Memory B cell (primary cell): ENCODE measurements at regions not wholly inside any gene's neighbourhood (a gene's known extent, or its start where the extent isn't known, plus 50 kb on each side); places are given as distances from the start of the nearest gene placed in this dataset.

Experiments used
- ATAC-seq: fragments of 150-1000 bp; cut with Tn5 transposase; 2 replicates; pipeline ENCODE4 v1.10.0; 2021; ENCODE audit warnings: low read depth, mild to moderate bottlenecking, moderate library complexity
- DNase-seq, 2 donors: peaks; one replicate each; pipeline ENCODE4 v3.0.0; 2022; ENCODE audit warnings: low spot score in 2 of 2
- H3K27ac Mint-ChIP-seq: one replicate; pipeline ENCODE4 v1.8.0; 2022; ENCODE audit warnings: mild to moderate bottlenecking, moderate library complexity, mixed read lengths
- H3K27me3 Mint-ChIP-seq: one replicate; pipeline ENCODE4 v1.8.0; 2022; ENCODE audit warnings: mixed read lengths
- H3K36me3 Mint-ChIP-seq: one replicate; pipeline ENCODE4 v1.8.0; 2022; ENCODE audit warnings: mild to moderate bottlenecking, mixed read lengths
- H3K4me1 Mint-ChIP-seq: one replicate; pipeline ENCODE4 v1.8.0; 2022; ENCODE audit warnings: mixed read lengths
- H3K4me3 Mint-ChIP-seq: one replicate; pipeline ENCODE4 v1.8.0; 2022; ENCODE audit warnings: mild to moderate bottlenecking, moderate library complexity, mixed read lengths
- H3K9me3 Mint-ChIP-seq: one replicate; pipeline ENCODE4 v1.8.0; 2022; ENCODE audit warnings: mixed read lengths

DNA sequence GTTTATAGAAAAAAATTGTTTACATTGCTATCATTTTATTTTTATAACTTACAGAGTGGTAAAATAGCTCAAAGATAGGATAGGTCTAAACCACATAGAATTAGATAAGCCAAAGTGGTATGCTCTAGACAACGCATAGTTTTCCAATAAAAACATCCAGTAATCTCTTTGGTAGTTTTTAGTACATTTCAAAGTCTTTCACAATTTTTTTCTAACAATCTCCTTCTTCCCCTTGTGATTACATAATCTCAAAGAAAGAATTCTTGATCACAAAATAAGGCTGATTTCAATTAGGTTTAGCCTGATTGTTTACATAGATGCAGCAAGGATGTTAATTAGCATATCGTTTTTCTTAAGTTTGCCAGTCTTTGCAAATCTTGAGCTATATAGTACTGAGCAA is 460.0 kb downstream of the FUT8 start:
- H3K4me3 Mint-ChIP-seq = no peak overlapping the region
- H3K27ac Mint-ChIP-seq = no peak overlapping the region
- no peaks in the 10 kb centered on the region for H3K27me3 Mint-ChIP-seq
- DNase-seq = no peak
- no peaks in the 10 kb centered on the region for H3K4me1 Mint-ChIP-seq
- H3K36me3 Mint-ChIP-seq = no peaks in the 10 kb centered on the region
- no peak for ATAC-seq
- H3K9me3 Mint-ChIP-seq = no peaks in the 10 kb centered on the region

DNA sequence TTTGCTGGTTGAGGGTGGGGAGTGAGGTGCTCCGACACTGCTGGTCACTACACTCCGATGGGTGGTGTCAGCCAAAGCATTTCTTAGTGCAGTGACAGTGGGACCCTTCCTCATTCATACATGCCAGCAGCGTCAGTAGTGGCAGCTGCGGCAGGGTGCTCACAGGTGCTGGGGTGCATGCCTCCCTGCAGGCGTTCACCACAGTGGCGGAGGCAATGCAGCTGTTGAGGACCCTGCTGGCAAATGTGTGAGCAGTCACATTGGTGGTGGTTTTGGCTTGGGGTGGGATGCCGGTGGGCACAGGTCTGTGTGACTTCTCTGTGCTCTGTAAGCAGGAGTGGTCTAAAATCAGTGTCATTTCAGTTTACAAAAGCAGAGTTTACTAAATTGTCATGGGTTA is 464.6 kb downstream of the FUT8 start:
- no peaks in the 10 kb centered on the region for H3K27me3 Mint-ChIP-seq
- ATAC-seq (no peak), DNase-seq (no peak)
- no peaks in the 10 kb centered on the region for H3K36me3 Mint-ChIP-seq
- H3K27ac Mint-ChIP-seq = no peak overlapping the region
- H3K4me1 Mint-ChIP-seq = no peaks in the 10 kb centered on the region
- H3K4me3 Mint-ChIP-seq = no peak overlapping the region
- no peaks in the 10 kb centered on the region for H3K9me3 Mint-ChIP-seq

- Mint-ChIP-seq H3K9me3 (no peaks in the 10 kb centered on the region), H3K4me3 (no peak overlapping the region), H3K4me1 (no peaks in the 10 kb centered on the region), H3K36me3 (no peaks in the 10 kb centered on the region), H3K27me3 (no peaks in the 10 kb centered on the region), H3K27ac (no peak overlapping the region)
- ATAC-seq = no peak
- DNase-seq = no peak
Measured at GRCh38 chr14:65877624-65878023, 465.1 kb downstream of the FUT8 start.

DNA sequence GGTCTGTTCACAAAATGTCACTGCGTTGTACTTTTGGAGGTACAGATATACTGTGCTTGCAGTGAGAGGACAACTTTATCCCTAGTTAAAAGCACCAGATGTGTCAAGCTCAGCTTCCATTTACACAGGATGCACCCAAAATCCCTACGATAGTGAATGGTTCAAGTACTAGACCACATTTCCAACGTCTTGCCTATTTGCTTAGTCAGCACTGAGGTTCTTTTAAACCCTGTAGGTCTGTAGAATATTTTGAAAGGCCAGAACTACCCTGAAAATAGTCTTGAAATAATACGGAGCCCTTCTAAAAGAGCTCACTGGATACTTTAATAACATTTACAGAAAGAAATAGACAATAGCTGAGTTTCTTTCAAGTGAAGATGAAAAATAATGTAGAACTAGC is 466.1 kb downstream of the FUT8 start:
- DNase-seq (no peak), ATAC-seq (no peak)
- Mint-ChIP-seq H3K27me3 (peaks cover 2% of the 10 kb centered on the region), H3K4me1 (no peaks in the 10 kb centered on the region), H3K9me3 (peaks cover 2% of the 10 kb centered on the region), H3K36me3 (no peaks in the 10 kb centered on the region), H3K4me3 (no peak overlapping the region), H3K27ac (no peak overlapping the region)

- H3K9me3 Mint-ChIP-seq = peaks cover 4% of the 10 kb centered on the region
- ATAC-seq (no peak), DNase-seq (no peak)
- H3K4me3 Mint-ChIP-seq = no peak overlapping the region
- peaks cover 2% of the 10 kb centered on the region for H3K36me3 Mint-ChIP-seq
- H3K27me3 Mint-ChIP-seq = peaks cover 4% of the 10 kb centered on the region
- no peak overlapping the region for H3K27ac Mint-ChIP-seq
- H3K4me1 Mint-ChIP-seq = no peaks in the 10 kb centered on the region
Measured at GRCh38 chr14:65879248-65880009, 466.9 kb downstream of the FUT8 start.

DNA sequence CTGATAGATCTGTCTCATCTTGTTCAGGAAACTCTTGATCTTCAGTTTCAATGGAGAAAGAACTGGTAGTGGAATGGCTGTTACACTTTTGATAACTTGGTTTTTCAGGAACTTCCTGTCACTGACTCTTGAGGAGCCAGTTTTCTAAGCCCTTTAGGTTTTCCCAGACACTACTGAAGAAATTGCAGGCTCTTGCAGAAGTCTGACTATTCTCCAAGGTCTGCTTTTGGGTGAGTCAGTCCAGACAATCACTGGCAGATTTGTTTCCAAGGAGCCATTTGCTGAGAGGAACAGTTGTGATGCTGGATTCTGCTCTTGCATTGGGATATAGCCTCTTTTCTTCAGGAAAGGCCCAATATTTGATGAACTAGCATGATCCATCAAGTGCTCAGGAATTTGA is 468.0 kb downstream of the FUT8 start:
- H3K4me1 Mint-ChIP-seq = no peaks in the 10 kb centered on the region
- no peak overlapping the region for H3K27ac Mint-ChIP-seq
- peaks cover 4% of the 10 kb centered on the region for H3K9me3 Mint-ChIP-seq
- H3K27me3 Mint-ChIP-seq = peaks cover 4% of the 10 kb centered on the region
- H3K36me3 Mint-ChIP-seq = peaks cover 2% of the 10 kb centered on the region
- DNase-seq (no peak), ATAC-seq (no peak)
- no peak overlapping the region for H3K4me3 Mint-ChIP-seq

DNA sequence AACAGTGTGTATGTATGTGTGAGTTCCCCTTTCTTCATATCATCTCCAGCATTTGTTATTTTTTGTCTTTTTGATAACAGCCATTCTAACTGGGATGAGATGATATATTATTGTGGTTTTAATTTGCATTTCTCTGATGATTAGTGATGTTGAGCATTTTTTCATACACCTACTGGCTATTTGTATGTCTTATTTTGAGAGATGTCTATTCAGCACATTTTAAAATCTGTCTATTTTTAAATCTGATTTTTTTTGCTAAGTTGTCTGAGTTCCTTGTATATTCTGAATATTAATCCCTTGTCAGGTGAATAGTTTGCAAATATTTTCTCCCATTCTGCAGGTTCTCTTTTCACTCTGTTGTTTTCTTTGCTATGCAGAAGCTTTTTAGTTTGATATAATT is 469.1 kb downstream of the FUT8 start:
- H3K36me3 Mint-ChIP-seq = peaks cover 2% of the 10 kb centered on the region
- no peak overlapping the region for H3K27ac Mint-ChIP-seq
- no peak for ATAC-seq

GRCh38 chr14:65888677-65889076 is 476.1 kb downstream of the FUT8 start:
- DNase-seq = no peak
- no peak overlapping the region for H3K4me3 Mint-ChIP-seq
- H3K36me3 Mint-ChIP-seq = peaks cover 2% of the 10 kb centered on the region
- peaks cover 2% of the 10 kb centered on the region for H3K4me1 Mint-ChIP-seq
- H3K9me3 Mint-ChIP-seq = peaks cover 2% of the 10 kb centered on the region
- no peak overlapping the region for H3K27ac Mint-ChIP-seq
- peaks cover 17% of the 10 kb centered on the region for H3K27me3 Mint-ChIP-seq
- no peak for ATAC-seq

More for the DNA sequence above, 469.1 kb downstream of the FUT8 start:
- Mint-ChIP-seq H3K4me1 (no peaks in the 10 kb centered on the region), H3K9me3 (peaks cover 4% of the 10 kb centered on the region), H3K4me3 (no peak overlapping the region), H3K27me3 (peaks cover 6% of the 10 kb centered on the region)
- DNase-seq = no peak

DNA sequence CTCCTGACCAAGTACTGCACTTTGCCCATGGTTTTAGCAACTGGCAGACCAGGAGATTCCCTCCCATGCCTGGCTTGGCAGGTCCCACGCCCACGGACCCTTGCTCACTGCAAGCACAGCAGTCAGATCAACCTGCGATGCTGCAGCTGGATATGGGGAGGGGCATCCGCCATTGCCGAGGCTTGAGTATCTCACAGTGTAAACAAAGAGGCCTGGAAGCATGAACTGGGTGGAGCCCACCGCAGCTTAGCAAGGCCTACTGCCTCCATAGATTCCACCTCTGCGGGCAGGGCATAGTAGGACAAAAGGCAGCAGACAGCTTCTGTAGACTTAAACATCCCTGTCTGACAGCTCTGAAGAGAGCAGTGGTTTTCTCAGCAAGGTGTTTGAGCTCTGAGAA is 479.8 kb downstream of the FUT8 start:
- H3K27ac Mint-ChIP-seq = no peak overlapping the region
- peaks cover 8% of the 10 kb centered on the region for H3K9me3 Mint-ChIP-seq
- ATAC-seq = no peak
- H3K4me1 Mint-ChIP-seq = peaks cover 2% of the 10 kb centered on the region
- H3K36me3 Mint-ChIP-seq = peaks cover 2% of the 10 kb centered on the region
- no peak for DNase-seq
- H3K27me3 Mint-ChIP-seq = peaks cover 17% of the 10 kb centered on the region
- H3K4me3 Mint-ChIP-seq = no peak overlapping the region

- H3K27me3 Mint-ChIP-seq = peaks cover 6% of the 10 kb centered on the region
- no peak overlapping the region for H3K27ac Mint-ChIP-seq
- no peaks in the 10 kb centered on the region for H3K4me1 Mint-ChIP-seq
Measured at GRCh38 chr14:65900164-65900563, 487.6 kb downstream of the FUT8 start.

GRCh38 chr14:65901595-65901994 is 489.1 kb downstream of the FUT8 start:
- H3K36me3 Mint-ChIP-seq = peaks cover 3% of the 10 kb centered on the region
- no peaks in the 10 kb centered on the region for H3K4me1 Mint-ChIP-seq
- H3K4me3 Mint-ChIP-seq = no peak overlapping the region
- H3K27ac Mint-ChIP-seq = no peak overlapping the region
- H3K27me3 Mint-ChIP-seq = peaks cover 4% of the 10 kb centered on the region
- ATAC-seq (no peak), DNase-seq (no peak)
- H3K9me3 Mint-ChIP-seq = peaks cover 12% of the 10 kb centered on the region

More at GRCh38 chr14:65900164-65900563, 487.6 kb downstream of the FUT8 start:
- peaks cover 15% of the 10 kb centered on the region for H3K9me3 Mint-ChIP-seq
- DNase-seq (no peak), ATAC-seq (no peak)
- H3K36me3 Mint-ChIP-seq = peaks cover 5% of the 10 kb centered on the region
- H3K4me3 Mint-ChIP-seq = no peak overlapping the region

DNA sequence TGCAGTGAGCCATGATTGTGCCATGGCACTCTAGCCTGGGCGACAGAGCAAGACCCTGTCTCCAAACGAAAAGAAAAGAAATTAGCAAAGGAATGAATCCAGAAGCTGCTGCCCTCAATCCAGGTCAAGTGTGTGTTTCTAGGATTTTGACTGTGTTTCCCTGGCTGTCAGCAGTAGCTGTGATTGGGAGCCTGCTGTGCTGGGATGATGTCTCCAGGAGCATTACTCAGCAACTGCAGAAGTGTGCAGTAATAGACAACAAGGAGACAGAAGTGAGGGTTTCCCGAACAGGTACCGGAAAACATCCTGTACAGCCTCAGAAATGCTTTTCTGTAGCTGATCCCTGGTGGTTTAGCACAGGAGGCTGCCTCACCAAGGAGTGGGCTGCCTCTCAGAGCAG is 492.5 kb downstream of the FUT8 start:
- H3K36me3 Mint-ChIP-seq = peaks cover 3% of the 10 kb centered on the region
- ATAC-seq = no peak
- no peak overlapping the region for H3K4me3 Mint-ChIP-seq

DNA sequence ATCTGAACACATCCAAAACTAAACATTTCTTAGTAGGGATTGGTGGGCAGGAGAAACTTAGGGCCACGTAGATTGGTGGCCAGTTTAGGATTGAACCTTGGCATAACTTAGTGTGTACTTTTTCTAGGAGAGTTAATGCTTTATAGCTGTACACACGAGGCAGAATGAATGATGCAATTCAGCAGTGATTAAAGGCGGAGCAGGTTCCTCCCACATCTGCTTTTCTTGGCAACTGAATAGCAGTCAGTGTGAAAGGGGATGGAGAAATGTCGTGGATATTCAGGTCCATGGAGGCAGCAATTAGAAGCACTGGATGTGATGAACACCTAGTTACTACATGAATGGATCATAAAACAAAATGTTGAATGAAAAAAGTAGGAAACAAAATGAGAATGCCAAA is 493.8 kb downstream of the FUT8 start:
- Mint-ChIP-seq H3K27me3 (peaks cover 7% of the 10 kb centered on the region), H3K9me3 (peaks cover 3% of the 10 kb centered on the region), H3K36me3 (no peaks in the 10 kb centered on the region), H3K4me1 (peaks cover 6% of the 10 kb centered on the region), H3K27ac (no peak overlapping the region), H3K4me3 (no peak overlapping the region)
- DNase-seq (no peak), ATAC-seq (no peak)

More for the DNA sequence above, 492.5 kb downstream of the FUT8 start:
- Mint-ChIP-seq H3K27ac (no peak overlapping the region), H3K9me3 (peaks cover 9% of the 10 kb centered on the region), H3K4me1 (peaks cover 6% of the 10 kb centered on the region), H3K27me3 (peaks cover 10% of the 10 kb centered on the region)
- no peak for DNase-seq

GRCh38 chr14:65906948-65907347 is 494.4 kb downstream of the FUT8 start:
- Mint-ChIP-seq H3K27me3 (peaks cover 7% of the 10 kb centered on the region), H3K4me3 (no peak overlapping the region), H3K4me1 (peaks cover 6% of the 10 kb centered on the region), H3K36me3 (no peaks in the 10 kb centered on the region), H3K27ac (no peak overlapping the region), H3K9me3 (no peaks in the 10 kb centered on the region)
- DNase-seq (no peak), ATAC-seq (no peak)

DNA sequence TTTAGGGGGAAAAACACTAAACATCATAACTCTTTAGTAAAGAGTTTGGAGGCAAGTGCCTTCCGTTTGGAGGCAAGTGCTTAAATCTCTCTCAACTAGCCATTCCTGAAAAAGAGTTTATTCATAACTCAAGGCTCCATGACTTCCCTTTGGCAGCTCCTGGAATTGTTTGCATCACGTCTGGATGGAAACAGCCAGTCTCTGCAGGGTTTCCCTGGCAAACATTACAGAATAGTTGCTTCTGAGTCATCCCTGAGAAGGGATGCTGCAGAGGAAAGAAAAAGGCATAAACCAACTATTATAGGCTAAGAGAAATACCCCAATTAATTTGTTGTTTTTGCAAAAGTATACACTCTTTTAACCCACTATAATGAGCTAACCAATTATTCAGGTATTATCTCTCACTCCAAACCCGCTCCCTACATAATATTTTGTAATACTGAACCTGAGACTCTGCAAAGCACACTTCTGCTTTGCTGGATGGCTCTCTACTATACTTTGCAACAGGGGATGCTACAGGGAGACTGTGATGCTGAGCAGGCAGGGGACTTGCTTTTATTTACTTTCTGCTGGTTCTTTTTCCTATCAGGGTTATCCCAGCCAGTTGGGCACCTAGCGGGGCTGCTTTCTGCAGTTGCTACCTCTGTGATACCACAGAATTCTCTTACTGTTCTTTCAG is 497.7 kb downstream of the FUT8 start:
- peaks cover 6% of the 10 kb centered on the region for H3K4me1 Mint-ChIP-seq
- no peaks in the 10 kb centered on the region for H3K9me3 Mint-ChIP-seq
- no peak overlapping the region for H3K27ac Mint-ChIP-seq
- ATAC-seq = no peak
- no peaks in the 10 kb centered on the region for H3K36me3 Mint-ChIP-seq
- peaks cover 11% of the 10 kb centered on the region for H3K27me3 Mint-ChIP-seq
- no peak for DNase-seq
- H3K4me3 Mint-ChIP-seq = no peak overlapping the region
